HEK293T (cell line): ENCODE measurements at regions not wholly inside any gene's neighbourhood (a gene's known extent, or its start where the extent isn't known, plus 50 kb on each side); places are given as distances from the start of the nearest gene placed in this dataset.

Experiments used
- ARNT ChIP-seq: fragments of 450-650 bp; IDR thresholded peaks from 2 replicates; pipeline ENCODE4 v1.6.1; 2017; ENCODE audit warnings: mild to moderate bottlenecking
- BHLHE40 ChIP-seq: fragments of 450-650 bp; IDR thresholded peaks from 2 replicates; pipeline ENCODE4 v1.6.1; 2016; ENCODE audit warnings: mild to moderate bottlenecking, moderate library complexity, borderline replicate concordance
- ELF4 ChIP-seq: fragments of 450-650 bp; IDR thresholded peaks from 2 replicates; pipeline ENCODE4 v1.6.1; 2017; ENCODE audit warnings: antibody characterized with exemption
- FOXA1 ChIP-seq: fragments of 450-650 bp; IDR thresholded peaks from 2 replicates; pipeline ENCODE4 v1.6.1; 2016; ENCODE audit warnings: mild to moderate bottlenecking
- FOXK2 ChIP-seq: fragments of 450-650 bp; IDR thresholded peaks from 2 replicates; pipeline ENCODE4 v1.6.1; 2016; ENCODE audit warnings: mild to moderate bottlenecking
- FOXM1 ChIP-seq: fragments of 450-650 bp; IDR thresholded peaks from 2 replicates; pipeline ENCODE4 v1.6.1; 2017; ENCODE audit warnings: mild to moderate bottlenecking, borderline replicate concordance
- L3MBTL2 ChIP-seq: fragments of 450-650 bp; conservative IDR thresholded peaks from 2 replicates; pipeline ENCODE4 v1.6.1; 2016; ENCODE audit warnings: mild to moderate bottlenecking
- LEF1 ChIP-seq: fragments of 450-650 bp; IDR thresholded peaks from 2 replicates; pipeline ENCODE4 v1.6.1; 2017; ENCODE audit warnings: mild to moderate bottlenecking, borderline replicate concordance
- NFRKB ChIP-seq: fragments of 450-650 bp; IDR thresholded peaks from 2 replicates; pipeline ENCODE4 v1.6.1; 2016; ENCODE audit warnings: mild to moderate bottlenecking, moderate library complexity
- PKNOX1 ChIP-seq: fragments of 450-650 bp; IDR thresholded peaks from 2 replicates; pipeline ENCODE4 v1.6.1; 2016
- SP1 ChIP-seq: fragments of 450-650 bp; IDR thresholded peaks from 2 replicates; pipeline ENCODE4 v1.6.1; 2017
- SUZ12 ChIP-seq: fragments of 450-650 bp; IDR thresholded peaks from 2 replicates; pipeline ENCODE4 v1.6.1; 2016; ENCODE audit warnings: mild to moderate bottlenecking
- TARDBP ChIP-seq: fragments of 450-650 bp; IDR thresholded peaks from 2 replicates; pipeline ENCODE4 v1.6.1; 2016

GRCh38 chr1:234934611-234935033 lies 194.0 kb downstream of the TOMM20 start:
- TF ChIP-seq L3MBTL2, result no peak
- no peak for TF ChIP-seq BHLHE40
- no peak for TF ChIP-seq LEF1
- no peak for TF ChIP-seq FOXM1
- TF ChIP-seq FOXA1, result no peak
- TF ChIP-seq ARNT, result no peak
- TF ChIP-seq ELF4, result no peak
- no peak for TF ChIP-seq FOXK2
- TF ChIP-seq PKNOX1, result no peak
- no peak for TF ChIP-seq SUZ12
- no peak for TF ChIP-seq NFRKB
- no peak for TF ChIP-seq SP1
- TF ChIP-seq TARDBP, result no peak
